GM18511 (cell line): ENCODE measurements at regions not wholly inside any gene's neighbourhood (a gene's known extent, or its start where the extent isn't known, plus 50 kb on each side); places are given as distances from the start of the nearest gene placed in this dataset.
A peak's percentile ranks its signal among the peaks of the same experiment; 100 is the strongest.
"Not testable (repeated sequence)": the region's sequence is repeated elsewhere in the genome, so short reads cannot be mapped to it uniquely, and the experiment has no call there.

ENCODE experiments used
- ATAC-seq: cut with Tn5 transposase; IDR thresholded peaks from one replicate; pipeline ENCODE4 v1.9.1; 2021; ENCODE audit warnings: mild to moderate bottlenecking, moderate library complexity; ENCODE audit not compliant: unreplicated experiment

- no peak for ATAC-seq
Observed at GRCh38 chr4:128758314-128758922, 51.1 kb upstream of the JADE1 start.

GRCh38 chr4:128757712-128758111 is 51.8 kb upstream of the JADE1 start:
- ATAC-seq = no peak

- ATAC-seq = no peak
Observed at GRCh38 chr4:128751354-128751753, 58.1 kb upstream of the JADE1 start.

GRCh38 chr4:128741748-128742147 is 67.8 kb upstream of the JADE1 start:
- not testable (repeated sequence) for ATAC-seq

GRCh38 chr4:128737098-128737513 is 72.4 kb upstream of the JADE1 start:
- no peak for ATAC-seq

GRCh38 chr4:128735714-128736113 is 73.8 kb upstream of the JADE1 start:
- ATAC-seq = no peak

GRCh38 chr4:128728190-128728589 is 81.3 kb upstream of the JADE1 start:
- no peak for ATAC-seq

GRCh38 chr4:128727658-128728057 is 81.8 kb upstream of the JADE1 start:
- ATAC-seq = no peak

GRCh38 chr4:128725405-128726055 is 84.0 kb upstream of the JADE1 start:
- no peak for ATAC-seq

- no peak for ATAC-seq
Observed at GRCh38 chr4:128722911-128723310, 86.6 kb upstream of the JADE1 start.

- no peak for ATAC-seq
Observed at GRCh38 chr4:128721896-128722295, 87.6 kb upstream of the JADE1 start.

GRCh38 chr4:128720270-128720669 is 89.2 kb upstream of the JADE1 start:
- no peak for ATAC-seq

GRCh38 chr4:128718768-128719167 is 90.7 kb upstream of the JADE1 start:
- no peak for ATAC-seq

GRCh38 chr4:128716338-128716737 is 93.2 kb upstream of the JADE1 start:
- ATAC-seq = no peak

GRCh38 chr4:128715616-128716015 is 93.9 kb upstream of the JADE1 start:
- no peak for ATAC-seq

GRCh38 chr4:128711361-128711760 is 98.1 kb upstream of the JADE1 start:
- no peak for ATAC-seq

- ATAC-seq = no peak
Observed at GRCh38 chr4:128709268-128709667, 100.2 kb upstream of the JADE1 start.

GRCh38 chr4:128707864-128708263 is 101.6 kb upstream of the JADE1 start:
- no peak for ATAC-seq

- no peak for ATAC-seq
Observed at GRCh38 chr4:128703948-128704347, 105.6 kb upstream of the JADE1 start.

- ATAC-seq = no peak
Observed at GRCh38 chr4:128700659-128701350, 108.7 kb upstream of the JADE1 start.

GRCh38 chr4:128698386-128698785 is 111.1 kb upstream of the JADE1 start:
- ATAC-seq = peak; percentile 83

- ATAC-seq = no peak
Observed at GRCh38 chr4:128697323-128697722, 112.2 kb upstream of the JADE1 start.
